ENCODE measurements at regions not wholly inside any gene's neighbourhood (a gene's known extent, or its start where the extent isn't known, plus 50 kb on each side); places are given as distances from the start of the nearest gene placed in this dataset.

DNA sequence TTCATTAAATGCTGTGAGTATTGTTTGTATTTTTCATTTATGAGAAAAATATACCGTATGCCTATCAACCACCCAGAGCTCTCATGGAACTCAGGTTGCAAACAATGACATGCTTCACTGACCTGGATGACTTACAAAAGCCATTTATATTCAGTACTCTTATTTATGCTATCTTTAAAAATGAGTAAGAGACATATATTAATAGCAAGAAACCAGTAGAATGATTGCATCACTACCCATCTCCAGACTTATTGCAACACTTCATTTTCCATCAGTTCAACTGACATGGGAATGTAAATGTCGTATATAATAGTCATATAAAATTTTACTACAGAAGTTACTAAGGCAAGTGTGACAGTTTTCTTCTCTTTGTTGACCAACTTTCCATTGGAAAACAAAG is 69.1 kb downstream of the OTP start:
- Histone ChIP-seq H3K27me3 (ENCODE audit: low read depth) (peaks cover 13% of the 10 kb centered on the region), H3K4me1 (peaks cover 5% of the 10 kb centered on the region), H3K27ac (replicated peaks) (no peak overlapping the region), H3K9me3 (replicated peaks) (no peaks in the 10 kb centered on the region), H3K4me3 (no peak overlapping the region), H3K36me3 (no peaks in the 10 kb centered on the region)
- no peak for TF ChIP-seq CTCF (IDR thresholded peaks at IDR 0.05; ENCODE audit: borderline replicate concordance)
- intact Hi-C loops (cut with micrococcal nuclease): no loop called here
- DNase-seq: no peak

- intact Hi-C loops (cut with micrococcal nuclease): no loop called here
- peaks cover 5% of the 10 kb centered on the region for H3K4me1 ChIP-seq
- H3K27me3 ChIP-seq (ENCODE audit: low read depth): peaks cover 8% of the 10 kb centered on the region
- H3K4me3 ChIP-seq: no peak overlapping the region
- TF ChIP-seq CTCF (IDR thresholded peaks at IDR 0.05; ENCODE audit: borderline replicate concordance): no peak
- H3K27ac ChIP-seq (replicated peaks): no peak overlapping the region
- H3K36me3 ChIP-seq: no peaks in the 10 kb centered on the region
- H3K9me3 ChIP-seq (replicated peaks): no peaks in the 10 kb centered on the region
- no peak for DNase-seq
These were observed 70.0 kb downstream of the OTP start for GRCh38 chr5:77568555-77568954.

- Histone ChIP-seq H3K27ac (replicated peaks) (no peak overlapping the region), H3K27me3 (ENCODE audit: low read depth) (peaks cover 8% of the 10 kb centered on the region), H3K9me3 (replicated peaks) (no peaks in the 10 kb centered on the region), H3K36me3 (no peaks in the 10 kb centered on the region), H3K4me1 (peaks cover 5% of the 10 kb centered on the region), H3K4me3 (no peak overlapping the region)
- DNase-seq: no peak
- intact Hi-C loops (cut with micrococcal nuclease): no loop called here
- TF ChIP-seq CTCF (IDR thresholded peaks at IDR 0.05; ENCODE audit: borderline replicate concordance): no peak
These were observed 70.4 kb downstream of the OTP start for GRCh38 chr5:77568082-77568481.

DNA sequence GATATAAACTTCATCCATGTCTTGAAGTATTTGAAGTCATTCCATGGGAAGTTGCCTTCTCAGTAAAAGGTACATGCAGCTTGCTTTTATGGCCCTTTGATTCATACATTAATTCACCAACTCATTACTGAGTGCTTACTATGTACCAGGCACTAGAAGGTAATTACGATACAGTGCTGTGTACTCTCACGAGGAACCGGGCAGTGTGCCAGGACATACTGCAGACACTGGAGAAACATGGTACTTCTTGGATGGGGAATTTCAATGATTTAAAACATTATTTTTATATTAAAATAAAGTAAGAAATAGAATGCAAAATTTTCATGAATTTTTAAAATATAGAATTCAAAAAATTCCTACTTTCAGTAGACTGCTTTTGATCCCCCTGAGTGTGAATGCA is 71.4 kb upstream of the WDR41 start:
- Histone ChIP-seq H3K36me3 (no peaks in the 10 kb centered on the region), H3K9me3 (replicated peaks) (no peaks in the 10 kb centered on the region), H3K27ac (replicated peaks) (no peak overlapping the region), H3K4me1 (peaks cover 2% of the 10 kb centered on the region), H3K27me3 (ENCODE audit: low read depth) (peaks cover 4% of the 10 kb centered on the region), H3K4me3 (no peak overlapping the region)
- no peak for DNase-seq
- intact Hi-C loops (cut with micrococcal nuclease): loop anchor here (5.0 kb wide), 1 partner anchor 439 kb away; no protein-coding TSS in a partner anchor
- no peak for TF ChIP-seq CTCF (IDR thresholded peaks at IDR 0.05; ENCODE audit: borderline replicate concordance)

GRCh38 chr5:77561965-77562364 is 69.8 kb upstream of the WDR41 start:
- H3K9me3 ChIP-seq (replicated peaks): no peaks in the 10 kb centered on the region
- no peaks in the 10 kb centered on the region for H3K4me1 ChIP-seq
- no peak overlapping the region for H3K4me3 ChIP-seq
- TF ChIP-seq CTCF (IDR thresholded peaks at IDR 0.05; ENCODE audit: borderline replicate concordance): no peak
- peaks cover 2% of the 10 kb centered on the region for H3K27me3 ChIP-seq (ENCODE audit: low read depth)
- intact Hi-C loops (cut with micrococcal nuclease): loop anchor here (5.0 kb wide), 1 partner anchor 440 kb away; no protein-coding TSS in a partner anchor
- no peaks in the 10 kb centered on the region for H3K36me3 ChIP-seq
- DNase-seq: no peak
- H3K27ac ChIP-seq (replicated peaks): no peak overlapping the region
